RWPE1 (cell line): ENCODE measurements at regions not wholly inside any gene's neighbourhood (a gene's known extent, or its start where the extent isn't known, plus 50 kb on each side); places are given as distances from the start of the nearest gene placed in this dataset.
"Not testable (repeated sequence)": the region's sequence is repeated elsewhere in the genome, so short reads cannot be mapped to it uniquely, and the experiment has no call there.

Source experiments
- CTCF ChIA-PET: fragments of 350-600 bp; sonication (Branson Sonifier 250); formaldehyde crosslinking; extraction: SDS; loops from one replicate; lab custom pipeline; 2021; lab: Yijun Ruan, JAX
- POLR2A ChIA-PET: fragments of 400-600 bp; formaldehyde crosslinking; extraction: SDS; loops from one replicate; lab custom pipeline; 2020; ENCODE audit warnings: antibody characterized with exemption; ENCODE audit not compliant: low non-redundant PET; lab: Yijun Ruan, JAX
- DNase-seq: peaks from one replicate; pipeline ENCODE4 v3.0.0; 2012; ENCODE audit warnings: low spot score
- H3K27ac ChIP-seq: fragments of 450-650 bp; 2 replicates; pipeline ENCODE4 v1.5.1; 2017
- TF ChIP-seq, protein P1 (sequence below): fragments of 450-650 bp; conservative IDR thresholded peaks from 2 replicates; pipeline ENCODE4 v1.5.1; 2017; ENCODE audit warnings: low read depth, mild to moderate bottlenecking

DNA sequence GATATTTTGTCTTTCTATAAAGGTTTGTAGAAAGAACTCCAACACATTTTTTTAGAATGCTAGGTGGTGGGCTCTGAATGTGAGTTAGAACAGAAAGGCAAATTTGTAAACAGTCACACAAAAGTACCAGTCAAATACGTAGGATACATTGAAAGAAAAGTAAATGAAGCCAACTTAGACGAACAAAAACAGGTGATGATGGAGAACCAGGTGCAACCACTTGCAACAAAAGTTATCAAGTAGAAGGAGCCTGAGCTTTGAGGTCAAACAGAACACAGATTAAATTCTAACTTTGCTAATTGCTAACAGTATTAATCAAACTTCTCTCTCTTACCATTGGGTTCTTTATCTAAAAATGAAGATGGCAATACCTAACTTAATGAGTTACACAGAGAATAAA lies 62.7 kb upstream of the DAPP1 start:
- POLR2A ChIA-PET: no interaction called here

DNA sequence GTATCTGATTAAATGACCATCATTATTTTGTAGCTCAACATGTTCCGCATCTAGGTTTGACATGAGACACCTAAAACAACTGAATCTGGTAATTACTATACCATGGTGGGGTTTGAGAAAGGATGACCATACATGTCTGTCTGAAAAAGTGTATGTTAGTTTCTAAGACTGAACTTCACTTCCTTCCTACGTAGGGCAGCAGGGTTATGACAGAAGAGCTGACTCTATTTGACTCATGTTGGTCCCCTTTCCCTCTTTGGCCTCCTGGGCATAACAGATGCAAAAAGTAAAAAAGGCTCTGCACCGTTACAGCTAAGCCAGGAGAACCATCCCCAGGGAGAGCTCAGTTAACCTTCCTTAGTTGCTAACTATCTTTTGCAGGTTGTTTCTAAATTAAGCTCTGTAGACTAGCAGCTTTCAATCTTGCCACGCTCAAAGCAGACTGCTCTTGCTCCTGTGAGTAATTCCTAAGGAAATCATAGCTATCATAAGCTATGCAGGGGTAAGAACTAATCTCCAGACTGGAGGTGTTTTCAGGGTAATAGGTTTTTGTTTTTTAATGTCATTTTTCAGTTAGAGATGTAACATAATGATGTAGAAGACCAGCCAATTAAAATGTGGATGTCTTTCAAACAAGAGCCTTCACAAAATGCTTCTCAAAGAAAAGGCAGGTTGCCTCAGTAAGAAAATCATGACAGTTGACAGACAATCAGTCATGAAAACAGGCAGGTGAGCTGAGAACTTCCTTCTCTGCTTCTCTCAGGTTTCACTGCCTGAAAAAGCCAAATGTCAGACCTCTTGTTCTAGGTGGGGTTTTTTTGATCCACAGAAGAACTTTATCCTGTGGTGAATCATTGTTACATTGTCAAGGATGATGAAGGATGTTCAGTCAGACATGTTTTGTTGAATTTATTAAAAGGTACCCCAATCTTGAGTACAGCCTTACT lies 66.9 kb upstream of the DAPP1 start:
- DNase-seq: no peak
- H3K27ac ChIP-seq: no peak overlapping the region
- TF ChIP-seq, protein P1, sequence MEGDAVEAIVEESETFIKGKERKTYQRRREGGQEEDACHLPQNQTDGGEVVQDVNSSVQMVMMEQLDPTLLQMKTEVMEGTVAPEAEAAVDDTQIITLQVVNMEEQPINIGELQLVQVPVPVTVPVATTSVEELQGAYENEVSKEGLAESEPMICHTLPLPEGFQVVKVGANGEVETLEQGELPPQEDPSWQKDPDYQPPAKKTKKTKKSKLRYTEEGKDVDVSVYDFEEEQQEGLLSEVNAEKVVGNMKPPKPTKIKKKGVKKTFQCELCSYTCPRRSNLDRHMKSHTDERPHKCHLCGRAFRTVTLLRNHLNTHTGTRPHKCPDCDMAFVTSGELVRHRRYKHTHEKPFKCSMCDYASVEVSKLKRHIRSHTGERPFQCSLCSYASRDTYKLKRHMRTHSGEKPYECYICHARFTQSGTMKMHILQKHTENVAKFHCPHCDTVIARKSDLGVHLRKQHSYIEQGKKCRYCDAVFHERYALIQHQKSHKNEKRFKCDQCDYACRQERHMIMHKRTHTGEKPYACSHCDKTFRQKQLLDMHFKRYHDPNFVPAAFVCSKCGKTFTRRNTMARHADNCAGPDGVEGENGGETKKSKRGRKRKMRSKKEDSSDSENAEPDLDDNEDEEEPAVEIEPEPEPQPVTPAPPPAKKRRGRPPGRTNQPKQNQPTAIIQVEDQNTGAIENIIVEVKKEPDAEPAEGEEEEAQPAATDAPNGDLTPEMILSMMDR: no peak
- ChIA-PET CTCF (interaction anchor here (0.6 kb wide), 2 partner anchors 62 to 740 kb away, joined by 3 to 4 read pairs; no protein-coding TSS in a partner anchor), POLR2A (no interaction called here)

More for the DNA sequence above, 62.7 kb upstream of the DAPP1 start:
- H3K27ac ChIP-seq: no peak overlapping the region
- CTCF ChIA-PET: no interaction called here
- TF ChIP-seq, protein P1: no peak
- DNase-seq: no peak

DNA sequence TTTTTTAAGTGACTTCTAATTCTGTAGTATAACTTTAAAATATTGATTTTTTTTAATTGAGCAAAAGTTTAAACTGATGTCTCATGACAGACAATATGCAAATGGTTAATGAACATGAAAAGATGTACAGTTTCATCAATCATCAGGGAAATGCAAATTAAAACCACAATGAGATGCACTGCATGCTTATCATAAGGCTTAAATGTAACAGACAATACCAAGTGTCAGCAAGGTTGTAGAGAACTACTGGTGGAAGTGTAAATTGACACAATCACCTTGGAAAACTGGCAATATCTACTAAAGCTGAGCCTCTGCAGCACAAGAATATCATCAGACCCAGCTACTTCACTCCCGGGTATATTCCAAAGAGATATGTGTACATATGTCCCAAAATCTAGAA lies 70.2 kb upstream of the DAPP1 start:
- H3K27ac ChIP-seq: no peak overlapping the region
- TF ChIP-seq, protein P1: no peak
- ChIA-PET POLR2A (no interaction called here), CTCF (no interaction called here)
- no peak for DNase-seq

DNA sequence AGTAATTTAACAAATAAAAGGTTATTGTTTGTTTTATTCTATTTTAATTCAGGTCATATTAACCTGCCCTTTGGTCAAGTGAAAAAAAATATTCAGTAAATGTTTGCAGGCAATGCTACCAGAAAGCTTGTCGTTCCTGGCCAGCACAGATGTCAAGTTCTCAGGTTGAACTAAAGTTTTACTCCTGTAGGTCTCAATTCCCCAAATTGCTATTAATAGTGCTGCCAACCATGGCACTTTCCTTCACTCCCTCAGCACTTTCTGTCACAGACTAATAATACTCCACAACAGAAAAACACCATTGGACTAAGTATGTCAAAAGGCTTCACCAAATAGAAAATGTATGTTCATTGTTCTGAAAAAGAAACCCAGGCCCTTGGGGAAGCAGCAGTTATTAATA lies 79.2 kb upstream of the C4orf54 start:
- TF ChIP-seq, protein P1: no peak

DNA sequence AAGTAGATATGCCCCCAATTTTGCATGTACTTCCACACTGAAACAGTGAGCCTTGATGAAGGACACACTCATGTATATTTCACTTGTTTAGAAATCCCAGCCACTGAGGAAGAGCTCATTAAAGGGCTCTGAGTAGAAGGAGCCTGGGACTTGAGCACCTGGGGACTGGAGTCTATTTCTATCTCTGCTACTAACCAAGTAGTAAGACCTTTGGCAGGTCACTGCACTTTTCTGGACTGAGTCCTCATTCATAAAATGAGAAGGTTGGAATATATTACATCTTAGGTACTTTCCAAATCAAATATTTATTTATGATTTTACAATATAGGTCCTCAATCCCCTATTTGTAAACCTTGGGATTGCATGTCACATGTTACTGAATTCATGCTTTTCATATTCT lies 78.2 kb upstream of the C4orf54 start:
- POLR2A ChIA-PET: no interaction called here
- no peak for DNase-seq
- H3K27ac ChIP-seq: no peak overlapping the region
- TF ChIP-seq, protein P1: no peak
- CTCF ChIA-PET: no interaction called here

More for the DNA sequence above, 79.2 kb upstream of the C4orf54 start:
- POLR2A ChIA-PET: no interaction called here
- no peak overlapping the region for H3K27ac ChIP-seq
- CTCF ChIA-PET: no interaction called here
- DNase-seq: no peak

DNA sequence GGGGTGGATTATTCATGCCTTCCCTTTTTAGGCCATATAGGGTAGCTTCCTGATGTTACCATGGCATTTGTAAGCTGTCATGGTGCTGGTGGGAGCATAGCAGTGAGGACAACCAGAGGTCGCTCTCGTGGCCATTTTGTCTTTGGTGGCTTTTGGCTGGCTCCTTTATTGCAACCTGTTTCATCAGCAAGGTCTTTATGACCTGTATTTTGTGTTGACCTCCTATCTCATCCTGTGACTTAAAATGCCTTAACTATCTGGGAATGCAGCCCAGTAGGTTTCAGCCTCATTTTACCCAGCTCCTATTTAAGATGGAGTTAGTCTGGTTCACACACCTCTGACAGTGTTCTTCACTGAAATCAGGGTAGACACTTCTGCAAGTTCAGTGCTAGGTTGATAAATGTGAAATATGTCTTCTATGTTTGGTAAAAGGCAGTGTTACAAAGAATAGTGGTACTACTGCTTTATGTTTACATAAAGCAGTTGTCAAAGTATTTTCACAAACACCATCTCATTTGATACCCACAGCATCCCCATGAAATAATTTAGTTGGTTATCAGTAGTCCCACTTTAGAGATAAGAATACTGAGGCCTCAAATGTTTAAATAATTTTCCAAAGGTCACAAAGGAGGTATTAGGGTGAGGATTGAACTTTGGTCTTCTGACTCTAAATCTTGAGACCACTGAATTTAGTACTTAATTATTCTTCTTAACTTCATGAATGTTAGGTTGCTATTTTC lies 77.1 kb upstream of the C4orf54 start:
- H3K27ac ChIP-seq: no peak overlapping the region
- TF ChIP-seq, protein P1: no peak
- ChIA-PET POLR2A (no interaction called here), CTCF (no interaction called here)
- DNase-seq: no peak

DNA sequence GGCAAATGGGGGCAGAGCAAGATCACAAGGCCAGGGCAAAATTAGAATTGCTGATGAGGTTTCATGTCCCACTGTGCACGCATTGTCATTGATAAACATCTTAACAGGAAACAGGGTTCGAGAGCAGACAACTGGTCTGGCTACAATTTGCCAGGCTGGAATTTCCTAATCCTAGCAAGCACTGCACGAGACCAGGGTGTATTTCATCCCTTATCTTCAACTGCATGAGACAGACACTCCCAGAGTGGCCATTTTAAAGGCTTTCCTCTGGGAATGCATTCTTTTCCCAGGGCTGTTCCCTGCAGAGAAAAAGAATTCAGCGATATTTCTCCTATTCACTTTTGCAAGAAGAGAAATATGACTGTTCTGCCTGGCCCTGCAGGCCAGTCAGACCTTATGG lies 75.8 kb upstream of the C4orf54 start:
- POLR2A ChIA-PET, H3K27ac ChIP-seq, DNase-seq, CTCF ChIA-PET: not testable (repeated sequence)
